ENCODE measurements at regions not wholly inside any gene's neighbourhood (a gene's known extent, or its start where the extent isn't known, plus 50 kb on each side); places are given as distances from the start of the nearest gene placed in this dataset.

GRCh38 chr20:17026346-17026745 is 200.5 kb upstream of the PCSK2 start:
- TF ChIP-seq SRF (IDR thresholded peaks at IDR 0.05; ENCODE audit: low read depth in 2 of 2, low read length in 2 of 2) (no peak), FOXK2 (IDR thresholded peaks at IDR 0.05) (no peak), BCL11A (IDR thresholded peaks at IDR 0.05; ENCODE audit: low read depth, low read length) (no peak), POLR2AphosphoS5 (IDR thresholded peaks at IDR 0.05; ENCODE audit: low read length) (no peak)
